Retina (tissue), 1 donor: ENCODE measurements at regions not wholly inside any gene's neighbourhood (a gene's known extent, or its start where the extent isn't known, plus 50 kb on each side); places are given as distances from the start of the nearest gene placed in this dataset.

Experiments used
- DNase-seq: peaks from one replicate; pipeline ENCODE4 v3.0.0-alpha.2; 2016

DNA sequence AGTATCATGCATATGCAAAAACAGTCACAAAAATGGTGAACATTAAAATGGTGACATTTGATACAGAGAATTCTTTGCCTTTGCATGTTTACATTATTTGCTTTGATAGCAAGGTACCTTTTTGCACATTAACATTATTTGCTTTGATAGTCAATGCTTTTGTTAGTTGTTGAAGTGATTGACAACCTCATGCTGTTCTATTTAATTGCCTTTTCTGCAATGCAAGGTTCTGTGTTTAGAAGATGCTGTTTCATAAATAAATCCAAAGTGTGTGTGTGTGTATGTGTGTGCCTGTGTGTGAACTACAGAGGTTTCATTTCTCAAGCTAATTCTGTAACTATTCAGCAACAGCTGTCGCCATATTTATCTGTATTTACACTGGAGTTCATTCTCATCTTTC, 668.7 kb downstream of the NR2F1-AS1 start:
- no peak for DNase-seq

DNA sequence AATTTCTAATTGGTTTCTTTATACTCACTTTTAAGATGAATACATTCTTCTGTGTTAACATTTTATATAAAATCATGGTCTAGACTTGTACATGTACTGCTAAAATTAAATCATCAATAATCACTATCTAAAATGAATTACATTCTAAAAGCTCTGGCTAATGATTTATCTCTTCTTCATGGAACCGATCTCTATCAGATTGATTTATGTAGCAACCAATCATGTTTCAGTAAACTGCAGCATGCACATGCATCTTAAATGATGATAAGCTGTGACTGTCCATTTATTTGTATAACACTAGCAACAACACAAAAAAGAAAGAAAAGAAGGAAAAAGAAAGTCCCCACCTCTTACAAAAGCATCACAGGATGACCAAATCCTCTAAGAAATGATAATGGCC, 669.2 kb downstream of the NR2F1-AS1 start:
- no peak for DNase-seq

DNA sequence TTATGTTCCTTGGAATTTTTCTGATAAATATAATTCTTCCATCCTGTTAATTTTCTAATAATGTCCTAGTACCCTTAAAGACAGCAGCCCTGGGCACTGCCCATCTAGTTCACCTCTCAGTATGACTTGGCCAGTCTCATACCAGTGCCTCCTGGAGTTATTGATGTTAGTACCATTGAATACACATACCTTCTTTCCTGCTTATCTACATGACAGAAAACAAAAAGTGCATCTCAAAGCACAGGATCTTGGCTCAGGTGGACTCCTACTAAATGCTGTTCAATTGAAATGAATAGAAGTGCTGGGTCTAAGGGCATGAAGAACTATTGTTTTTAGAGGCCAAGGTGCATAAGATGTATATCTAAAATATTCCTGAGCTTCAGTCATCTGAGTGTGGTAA, 669.7 kb downstream of the NR2F1-AS1 start:
- DNase-seq = no peak

DNA sequence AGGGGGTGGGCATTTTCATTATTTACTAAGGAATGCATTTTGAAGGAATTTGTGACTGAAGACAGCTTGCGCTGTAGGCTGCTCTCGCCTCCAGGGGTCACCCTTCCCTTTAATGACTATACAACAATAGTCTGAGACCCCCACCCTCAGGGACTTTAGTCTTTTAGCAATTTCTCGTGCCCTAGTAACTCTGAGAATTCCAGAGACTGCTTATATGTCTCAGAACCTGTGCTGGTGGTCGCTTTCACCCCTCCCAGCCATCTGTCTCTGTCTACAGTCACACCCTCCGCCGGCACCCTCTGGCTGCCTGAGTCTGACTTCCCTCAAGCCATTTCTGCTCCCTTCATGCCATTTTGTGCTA, 671.4 kb downstream of the NR2F1-AS1 start:
- peak; percentile 87 for DNase-seq

DNA sequence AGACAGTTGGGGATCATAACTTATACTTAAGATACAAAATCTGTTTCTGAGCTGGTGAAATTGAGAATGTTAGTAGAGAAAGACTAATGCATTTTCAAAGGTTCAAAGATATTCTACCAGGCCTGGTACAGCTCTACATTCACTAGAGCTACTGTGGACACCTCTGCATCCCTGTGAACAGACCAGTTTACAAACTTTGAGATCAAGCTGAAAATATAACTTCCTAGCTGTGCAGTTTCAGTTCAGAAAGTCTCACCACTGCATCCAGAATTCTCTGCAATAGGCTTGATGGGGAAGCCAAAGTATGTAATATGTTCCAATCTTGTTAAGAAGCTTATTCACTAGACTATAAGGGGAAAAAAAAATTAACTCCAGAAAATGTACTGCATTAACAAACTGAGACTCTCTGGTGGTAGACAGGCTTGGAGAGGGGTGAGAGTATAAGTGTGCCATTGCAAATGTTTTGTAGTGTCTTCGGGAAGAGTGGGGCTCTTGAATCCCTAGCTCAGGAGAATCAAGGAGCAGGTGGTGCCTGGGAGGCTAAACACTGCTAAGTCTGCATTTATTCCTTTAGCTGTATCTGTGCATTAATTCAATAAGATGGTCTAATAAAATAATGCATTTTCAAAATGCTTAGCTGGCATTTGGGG, 671.9 kb downstream of the NR2F1-AS1 start:
- DNase-seq = no peak

DNA sequence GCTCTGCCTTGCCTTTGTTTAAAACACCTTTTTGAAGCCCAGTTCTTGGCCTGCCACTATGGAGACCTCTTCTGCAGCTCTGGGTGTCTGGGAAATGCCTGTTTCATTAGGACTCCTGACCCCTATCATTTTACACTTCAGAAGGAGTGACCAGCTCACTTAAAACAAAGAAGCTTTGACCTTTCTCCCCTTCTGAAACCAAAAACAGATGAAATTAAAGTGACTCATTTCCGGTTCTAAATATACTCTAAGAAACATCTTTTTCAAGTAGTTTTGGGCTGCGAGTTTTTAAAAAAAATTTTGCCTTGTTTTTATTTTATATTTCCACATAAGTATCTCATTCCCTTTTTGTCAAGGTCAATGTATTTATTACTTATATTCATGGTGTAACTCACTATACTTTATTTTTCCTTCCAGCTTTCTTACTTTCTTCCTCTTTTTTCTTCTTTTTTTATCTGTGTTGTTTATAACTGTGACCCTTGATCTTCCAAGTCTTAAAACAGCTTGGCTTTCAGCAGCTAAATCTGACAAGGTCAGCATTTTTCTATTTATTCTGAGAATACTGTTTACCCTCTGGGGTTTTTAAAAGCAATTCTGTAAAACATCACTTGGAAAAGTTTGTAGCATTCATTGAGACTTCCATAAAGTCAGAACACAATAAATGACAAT, 672.9 kb downstream of the NR2F1-AS1 start:
- no peak for DNase-seq

DNA sequence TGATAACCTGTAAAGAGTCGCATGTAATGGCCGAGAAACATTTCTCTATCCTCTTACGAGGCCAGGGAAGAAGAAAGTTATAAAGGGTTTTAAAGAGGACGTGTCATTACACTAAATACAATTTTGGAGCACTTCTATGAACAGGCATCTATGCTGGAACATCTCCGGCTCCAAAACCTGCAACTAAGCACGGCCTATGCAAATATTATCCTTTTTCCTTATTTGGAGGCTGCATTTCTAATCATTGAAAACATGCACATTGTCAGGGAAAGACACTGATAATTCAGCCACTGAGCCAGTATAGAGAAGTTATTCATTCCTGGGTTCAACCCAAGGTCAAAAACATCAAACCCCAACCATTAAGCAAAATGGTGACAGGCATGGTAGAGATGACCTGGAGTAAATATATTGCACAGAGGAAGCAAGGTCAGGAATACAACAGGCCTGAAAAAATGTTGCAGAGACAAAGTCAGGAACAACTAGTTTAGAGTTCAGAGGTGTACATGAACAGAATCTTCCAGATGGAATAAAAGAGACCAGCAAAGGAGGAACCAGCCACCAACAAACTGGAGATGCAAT, 674.1 kb downstream of the NR2F1-AS1 start:
- no peak for DNase-seq

DNA sequence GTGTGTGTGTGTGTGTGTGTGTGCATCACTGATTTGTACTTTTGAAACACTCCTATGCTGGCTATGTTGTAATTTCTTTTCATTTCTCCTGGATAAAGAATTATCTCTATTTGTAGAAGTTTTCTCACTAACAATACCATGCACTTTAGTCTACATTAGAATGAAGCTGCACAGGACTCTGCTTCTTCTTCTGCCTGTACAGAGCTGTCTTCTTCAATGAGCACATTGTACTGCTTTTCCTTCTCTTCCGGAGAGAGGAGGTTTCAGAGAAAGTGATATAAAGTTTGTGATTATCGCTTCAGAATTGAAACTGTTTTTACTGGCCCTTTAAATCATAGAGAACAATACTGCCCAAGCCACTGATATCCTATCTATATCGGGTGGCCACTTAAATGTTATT, 677.0 kb downstream of the NR2F1-AS1 start:
- no peak for DNase-seq

DNA sequence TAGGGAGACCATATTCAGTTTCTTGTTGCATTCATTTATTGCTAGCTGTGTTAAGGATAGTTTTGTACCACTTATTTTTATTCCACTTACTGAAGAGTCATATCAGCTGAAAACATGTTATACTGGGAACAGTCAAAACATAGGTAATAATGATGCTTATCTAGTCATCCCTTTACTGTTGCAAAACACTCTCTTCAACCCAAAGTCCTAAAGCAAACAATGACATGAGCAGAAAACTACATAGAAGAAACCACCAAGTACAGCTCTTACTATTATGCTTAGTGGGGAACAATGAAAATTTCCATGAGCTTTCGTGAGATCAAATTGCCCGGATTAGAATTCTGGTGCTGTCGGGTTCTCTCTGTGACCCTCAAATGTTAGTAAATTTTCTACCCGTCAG, 681.4 kb downstream of the NR2F1-AS1 start:
- DNase-seq = no peak

DNA sequence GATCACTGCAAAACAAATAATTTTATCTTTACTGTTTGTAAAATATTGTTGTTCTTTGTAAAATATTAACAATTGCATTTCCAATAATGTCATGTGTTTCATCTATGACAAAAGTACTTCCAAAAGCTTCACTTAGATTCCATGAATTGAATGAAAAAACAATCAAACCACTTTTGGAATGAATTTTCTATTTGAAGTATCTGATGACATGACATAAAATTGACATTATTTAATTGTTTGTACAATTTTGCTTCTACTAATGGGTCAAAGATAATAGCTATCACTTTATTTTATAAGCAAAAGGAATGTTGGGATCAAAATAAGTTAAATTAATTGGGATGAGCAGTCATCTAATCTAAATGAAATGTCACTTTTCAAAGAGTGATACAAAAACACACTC, 684.3 kb downstream of the NR2F1-AS1 start:
- no peak for DNase-seq

DNA sequence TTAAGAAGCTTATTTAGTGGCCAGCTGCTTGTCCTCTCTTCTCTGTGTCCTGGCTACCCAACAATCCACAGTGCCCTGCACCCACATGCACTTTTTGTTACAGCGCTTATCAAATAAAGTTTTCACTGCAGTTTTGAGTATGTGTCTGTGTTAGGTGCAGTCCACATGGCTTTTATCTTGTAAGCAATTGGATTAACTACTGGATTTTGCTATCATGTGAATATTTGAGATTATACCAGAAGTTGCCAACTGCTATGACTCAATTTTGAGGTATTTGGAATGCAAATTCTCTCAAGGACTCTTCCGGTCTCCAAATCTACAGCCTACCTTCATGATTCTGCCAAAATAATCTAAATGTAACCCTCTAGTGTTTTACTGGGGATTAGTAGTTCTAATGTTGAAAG, 690.2 kb downstream of the NR2F1-AS1 start:
- no peak for DNase-seq

DNA sequence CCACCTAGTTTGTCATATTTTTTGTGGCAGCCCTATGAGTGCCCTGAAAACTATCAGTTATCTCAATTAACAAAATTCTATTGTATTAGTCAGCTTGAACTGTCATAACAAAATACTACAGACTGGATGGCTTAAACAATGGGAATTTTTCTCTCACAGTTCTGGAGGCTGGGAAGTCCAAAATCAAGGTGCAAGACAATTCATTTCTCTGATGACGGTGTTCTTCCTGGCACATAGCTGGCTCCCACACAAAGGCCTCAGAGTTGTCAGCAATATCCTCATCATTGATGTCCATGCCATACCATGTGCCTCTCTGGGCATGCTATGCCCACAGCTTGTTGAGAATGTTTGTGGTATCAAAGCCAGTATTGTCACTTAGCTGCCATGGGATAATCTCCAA, 691.9 kb downstream of the NR2F1-AS1 start:
- no peak for DNase-seq

DNA sequence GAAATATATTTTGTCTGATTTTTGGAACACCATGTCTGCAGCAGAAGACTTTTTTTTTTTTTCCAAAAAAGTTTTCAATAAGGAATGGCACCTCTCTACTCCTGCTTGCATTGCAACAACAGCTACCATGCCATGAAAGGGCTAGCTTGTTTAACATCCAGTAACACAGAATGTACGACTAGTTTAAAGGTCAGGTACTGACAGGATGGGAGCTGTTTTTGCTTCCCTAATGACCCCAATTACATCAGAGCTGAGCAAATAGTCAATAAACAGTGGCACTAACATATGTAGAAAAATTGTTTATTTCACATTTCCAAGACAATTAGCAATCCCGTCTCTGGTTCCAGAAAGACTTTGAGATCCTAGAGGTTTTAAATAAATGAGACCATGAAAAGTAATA, 693.8 kb downstream of the NR2F1-AS1 start:
- DNase-seq = no peak

DNA sequence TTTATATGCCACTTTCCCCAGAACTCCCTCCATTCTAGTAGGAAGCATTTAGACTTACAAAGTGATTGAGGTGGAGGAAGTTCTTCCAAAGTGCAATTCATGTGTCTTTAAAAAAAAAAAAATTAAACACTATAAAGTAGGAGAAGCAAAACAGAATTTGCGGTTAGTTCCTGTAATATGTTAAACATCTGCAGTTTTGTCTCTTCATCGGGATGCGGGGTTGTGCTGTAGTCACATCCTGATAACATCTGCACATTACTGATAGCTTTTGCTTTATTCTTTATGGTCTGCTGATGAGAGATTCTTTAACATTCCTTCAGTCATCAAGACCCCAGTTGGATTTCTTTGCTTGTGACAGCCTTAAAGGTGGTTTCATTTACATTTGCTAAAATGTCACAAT, 694.3 kb downstream of the NR2F1-AS1 start:
- DNase-seq = no peak

DNA sequence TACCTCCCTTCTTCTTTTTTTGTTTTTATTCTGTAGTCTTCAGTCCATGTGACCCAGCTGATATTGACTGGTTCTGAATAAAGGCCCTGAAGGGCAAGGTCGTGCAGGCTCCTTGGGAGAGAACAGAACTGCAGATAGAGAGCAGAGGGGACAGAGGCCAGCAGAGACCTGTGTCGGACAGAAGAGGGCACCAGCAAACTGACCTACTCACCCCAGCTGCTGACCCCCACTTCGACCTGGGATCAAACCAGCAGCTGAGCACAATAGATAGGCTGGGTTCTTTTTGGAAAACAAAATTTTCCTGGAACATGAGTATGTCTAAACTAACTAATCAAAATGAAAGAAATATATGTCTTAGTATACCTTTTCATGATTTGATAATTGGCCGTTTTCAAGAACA, 695.1 kb downstream of the NR2F1-AS1 start:
- DNase-seq = no peak

DNA sequence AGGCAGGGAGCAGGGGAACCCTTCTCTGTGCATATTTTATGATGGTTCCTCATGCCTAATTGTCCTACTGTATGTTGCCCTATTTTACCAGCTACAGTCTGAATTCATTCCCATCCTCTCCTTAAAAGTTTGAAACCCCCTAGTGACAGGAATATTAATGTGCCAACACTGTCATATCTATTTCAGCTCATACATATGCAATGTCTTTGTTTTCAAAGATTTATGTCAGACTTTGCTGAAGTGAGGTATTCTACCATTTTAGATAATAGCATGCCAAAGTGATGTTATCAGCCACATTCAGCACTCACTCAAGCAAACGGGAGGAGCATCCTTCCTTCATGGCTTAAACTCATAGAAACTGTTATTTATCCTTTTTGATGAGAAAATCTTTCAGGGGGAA, 696.5 kb downstream of the NR2F1-AS1 start:
- no peak for DNase-seq

DNA sequence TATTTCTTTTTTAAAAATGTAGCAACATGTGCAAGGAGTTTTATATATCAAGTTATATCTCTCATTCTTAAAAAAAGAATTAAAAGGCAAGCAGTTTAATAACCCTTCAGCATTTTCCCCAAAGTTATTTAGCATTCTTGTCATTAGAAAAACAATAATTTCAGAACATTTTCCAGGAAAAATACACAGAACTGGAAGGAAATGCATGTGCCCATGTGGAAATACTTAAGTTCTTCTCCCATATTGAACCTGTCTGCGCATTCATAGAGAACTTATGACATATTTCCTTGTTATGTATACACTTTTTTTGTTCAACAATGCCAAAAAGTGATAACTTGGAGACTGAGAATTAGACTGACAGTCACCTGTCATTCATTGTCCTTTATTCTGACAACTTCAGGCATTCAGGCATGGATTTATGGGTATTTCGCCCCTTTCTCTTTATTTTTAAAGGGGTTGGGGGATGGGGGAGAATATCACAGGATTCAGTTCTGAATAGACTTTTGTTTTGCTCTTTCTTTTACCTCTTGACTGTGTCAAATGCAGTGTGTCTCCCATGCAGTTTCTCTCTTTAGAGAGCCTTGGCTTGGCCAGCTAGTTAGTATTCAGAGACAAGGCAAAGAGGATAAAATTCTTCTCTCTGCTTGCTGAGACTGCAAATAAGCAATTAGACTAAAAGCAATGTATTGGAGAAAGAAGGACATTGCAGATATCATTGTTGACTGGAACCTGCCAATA, 701.0 kb downstream of the NR2F1-AS1 start:
- DNase-seq = no peak

DNA sequence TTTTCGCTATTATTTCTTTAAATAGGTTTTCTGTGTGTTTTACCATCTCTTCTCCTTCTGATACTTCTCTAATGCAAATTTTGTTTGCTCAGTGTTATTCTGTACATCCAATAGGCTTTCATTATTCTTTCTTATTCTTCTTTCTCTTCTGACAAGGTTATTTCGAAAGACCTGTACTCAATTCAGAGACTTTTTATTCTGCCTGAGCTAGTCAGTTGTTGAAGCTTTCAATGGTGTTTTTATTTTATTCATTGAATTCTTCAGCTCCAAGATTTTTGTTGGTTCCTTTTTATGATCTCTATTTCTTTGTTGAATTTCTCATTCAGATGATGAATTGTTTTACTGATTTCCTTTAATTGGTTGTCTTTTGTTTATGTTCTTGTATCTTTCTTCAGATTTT, 706.2 kb downstream of the NR2F1-AS1 start:
- DNase-seq = no peak

DNA sequence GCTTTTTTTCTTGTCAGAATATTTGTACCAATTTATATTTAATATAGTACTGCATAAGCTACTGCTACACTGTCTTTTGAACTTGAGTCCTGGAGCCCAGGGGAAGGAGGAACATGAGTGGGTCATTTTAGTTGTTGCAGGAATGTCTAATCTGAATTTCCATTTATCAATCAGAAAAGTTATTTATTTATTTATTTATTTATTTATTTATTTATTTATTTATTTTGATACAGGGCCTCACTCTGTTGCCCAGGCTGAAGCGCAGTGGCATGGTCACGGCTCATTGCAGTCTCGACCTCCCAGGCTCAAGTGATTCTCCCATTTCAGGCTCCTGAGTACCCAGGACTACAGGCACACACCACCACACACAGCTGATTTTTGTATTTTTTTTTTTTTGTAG, 712.6 kb downstream of the NR2F1-AS1 start:
- no peak for DNase-seq

DNA sequence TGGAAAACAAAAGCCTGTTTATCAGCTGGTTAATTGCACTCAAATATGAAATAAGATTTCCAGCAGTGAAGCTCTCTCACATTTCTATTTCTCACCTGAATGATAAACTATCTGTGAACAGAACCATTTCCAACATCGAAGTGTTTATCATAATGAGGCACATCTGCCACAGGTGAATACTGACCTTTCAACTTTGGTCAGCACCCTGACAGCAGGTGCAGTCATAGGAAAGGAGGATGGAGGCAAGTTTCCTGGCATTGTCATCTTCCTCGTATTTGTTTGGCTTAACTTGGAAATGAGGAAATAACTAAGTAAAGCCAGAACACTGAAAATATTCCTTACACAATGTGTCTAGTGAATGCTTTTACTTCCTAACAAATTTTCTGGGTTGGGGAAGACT, 716.4 kb downstream of the NR2F1-AS1 start:
- DNase-seq = no peak

DNA sequence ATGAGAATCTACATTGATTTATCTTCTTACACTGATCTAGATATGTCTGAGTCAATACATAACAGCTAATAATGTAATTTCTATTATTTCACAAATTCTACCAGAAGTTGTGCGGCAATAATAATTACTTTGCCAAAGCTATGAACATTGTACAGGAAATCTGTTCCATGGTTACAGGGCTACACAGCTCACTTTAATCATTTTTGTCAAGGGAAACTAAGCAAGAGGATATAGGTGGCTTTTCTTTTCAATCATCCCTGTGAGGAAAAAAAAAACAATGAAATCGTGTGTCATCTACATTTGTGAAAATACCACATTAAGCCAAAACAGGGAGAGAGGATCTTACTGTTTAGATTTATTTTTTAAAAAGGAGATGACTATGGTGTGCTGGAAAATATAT, 717.4 kb downstream of the NR2F1-AS1 start:
- no peak for DNase-seq

DNA sequence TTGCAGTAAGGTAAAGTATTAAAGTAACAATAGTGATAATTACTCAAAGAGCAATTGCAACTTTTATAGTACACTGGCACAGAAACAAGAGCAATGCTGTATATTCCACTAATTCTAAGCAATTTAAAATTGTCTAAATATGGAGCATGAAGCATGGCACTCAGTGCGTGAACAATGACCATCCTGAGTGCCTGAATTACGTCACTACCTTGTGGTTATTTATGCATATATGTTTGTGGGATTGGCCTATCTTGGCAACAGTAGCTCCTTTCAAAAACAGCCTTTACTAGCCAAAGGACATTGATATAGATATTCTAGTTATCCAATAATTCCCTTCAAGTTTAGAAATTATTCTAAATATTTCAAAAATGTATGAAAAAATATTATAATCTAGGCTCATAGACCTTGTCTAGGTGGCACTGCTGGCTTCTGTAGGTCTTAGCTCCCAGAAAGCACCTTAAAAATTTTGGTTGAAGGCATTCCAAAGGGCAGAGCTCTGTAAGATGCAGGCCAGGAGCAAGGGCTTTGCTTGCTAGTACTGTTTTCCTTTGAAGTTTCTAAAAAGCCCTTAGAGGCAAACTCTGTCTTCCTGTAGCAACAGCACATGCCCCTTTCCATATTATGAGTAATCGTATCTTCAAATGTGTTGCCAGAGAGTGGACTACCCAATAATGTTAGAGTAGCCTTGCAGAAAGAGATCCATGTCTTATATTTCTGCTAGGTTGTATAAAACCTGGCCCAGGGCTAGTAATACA, 719.3 kb downstream of the NR2F1-AS1 start:
- no peak for DNase-seq

DNA sequence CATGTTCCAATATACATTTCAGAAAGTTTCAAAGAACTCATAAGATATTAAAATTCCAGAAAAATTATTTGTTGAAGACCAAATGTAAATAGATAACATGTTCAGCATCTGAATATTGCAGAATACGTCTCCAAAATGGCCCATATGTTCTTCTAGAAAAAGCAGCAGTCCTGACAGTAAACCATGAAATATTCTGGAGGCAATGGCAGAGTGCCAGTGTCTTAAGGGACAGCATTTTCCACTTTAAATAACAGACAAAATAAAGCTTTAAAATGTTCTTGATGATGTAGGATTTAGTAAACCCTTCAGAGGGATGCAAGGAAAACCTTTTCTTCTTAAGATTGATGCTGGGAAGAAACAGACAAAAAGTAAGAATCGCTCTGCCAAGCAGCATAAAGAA, 721.0 kb downstream of the NR2F1-AS1 start:
- no peak for DNase-seq
